Activated CD4-positive, alpha-beta T cell treated with anti-CD3 and anti-CD28 coated beads, Interleukin-2, Interleukin-4, amounts not matched to agents 100 ng/mL and 50 ng/mL, durations not matched to agents 16 hours and 8 hours (primary cell): ENCODE measurements at regions not wholly inside any gene's neighbourhood (a gene's known extent, or its start where the extent isn't known, plus 50 kb on each side); places are given as distances from the start of the nearest gene placed in this dataset.
"Not testable (repeated sequence)": the region's sequence is repeated elsewhere in the genome, so short reads cannot be mapped to it uniquely, and the experiment has no call there.

ENCODE experiments used
- DNase-seq: peaks from one replicate; pipeline ENCODE4 v3.0.0-alpha.2; 2020; ENCODE audit warnings: low spot score

GRCh38 chr5:63118221-63118620 is 539.6 kb downstream of the LRRC70 start:
- DNase-seq: no peak

- DNase-seq: no peak
Observed at GRCh38 chr5:63111891-63112290, 533.3 kb downstream of the LRRC70 start.

GRCh38 chr5:63101870-63102269 is 523.3 kb downstream of the LRRC70 start:
- no peak for DNase-seq

- DNase-seq: no peak
Observed at GRCh38 chr5:63097286-63097685, 518.7 kb downstream of the LRRC70 start.

GRCh38 chr5:63094730-63095129 is 516.1 kb downstream of the LRRC70 start:
- DNase-seq: no peak

GRCh38 chr5:63089147-63089546 is 510.5 kb downstream of the LRRC70 start:
- no peak for DNase-seq

GRCh38 chr5:63085561-63085960 is 506.9 kb downstream of the LRRC70 start:
- DNase-seq: no peak

- not testable (repeated sequence) for DNase-seq
Observed at GRCh38 chr5:63083689-63084088, 505.1 kb downstream of the LRRC70 start.

GRCh38 chr5:63081402-63081801 is 502.8 kb downstream of the LRRC70 start:
- no peak for DNase-seq

- DNase-seq: no peak
Observed at GRCh38 chr5:63070001-63070400, 491.4 kb downstream of the LRRC70 start.

GRCh38 chr5:63055421-63055820 is 476.8 kb downstream of the LRRC70 start:
- no peak for DNase-seq

GRCh38 chr5:63053019-63053638 is 474.5 kb downstream of the LRRC70 start:
- no peak for DNase-seq

- no peak for DNase-seq
Observed at GRCh38 chr5:63050916-63051315, 472.3 kb downstream of the LRRC70 start.

- DNase-seq: no peak
Observed at GRCh38 chr5:63049935-63050334, 471.3 kb downstream of the LRRC70 start.

GRCh38 chr5:63043792-63044191 is 465.2 kb downstream of the LRRC70 start:
- DNase-seq: no peak

GRCh38 chr5:63032343-63032742 is 453.7 kb downstream of the LRRC70 start:
- no peak for DNase-seq

GRCh38 chr5:63029891-63030290 is 451.3 kb downstream of the LRRC70 start:
- no peak for DNase-seq

GRCh38 chr5:63025679-63026078 is 447.1 kb downstream of the LRRC70 start:
- DNase-seq: no peak

- DNase-seq: no peak
Observed at GRCh38 chr5:63022403-63022802, 443.8 kb downstream of the LRRC70 start.

- DNase-seq: no peak
Observed at GRCh38 chr5:63011158-63011557, 432.5 kb downstream of the LRRC70 start.

- DNase-seq: no peak
Observed at GRCh38 chr5:63008195-63008594, 429.6 kb downstream of the LRRC70 start.

- not testable (repeated sequence) for DNase-seq
Observed at GRCh38 chr5:62994842-62995241, 416.2 kb downstream of the LRRC70 start.

- no peak for DNase-seq
Observed at GRCh38 chr5:62985749-62986148, 407.1 kb downstream of the LRRC70 start.

GRCh38 chr5:62982348-62982747 is 403.7 kb downstream of the LRRC70 start:
- no peak for DNase-seq

- no peak for DNase-seq
Observed at GRCh38 chr5:62980884-62981283, 402.3 kb downstream of the LRRC70 start.
